ENCODE measurements at regions not wholly inside any gene's neighbourhood (a gene's known extent, or its start where the extent isn't known, plus 50 kb on each side); places are given as distances from the start of the nearest gene placed in this dataset.

GRCh38 chr14:41993687-41994086, 387.0 kb downstream of the LRFN5 start:
- no peak for DNase-seq (ENCODE audit: low spot score)

- no peak for DNase-seq (ENCODE audit: low spot score)
Measured at GRCh38 chr14:41986700-41987099, 380.0 kb downstream of the LRFN5 start.

GRCh38 chr14:41986083-41986645, 379.5 kb downstream of the LRFN5 start:
- DNase-seq (ENCODE audit: low spot score), result no peak

- no peak for DNase-seq (ENCODE audit: low spot score)
Measured at GRCh38 chr14:41973178-41973577, 366.5 kb downstream of the LRFN5 start.

GRCh38 chr14:41972531-41972930, 365.9 kb downstream of the LRFN5 start:
- no peak for DNase-seq (ENCODE audit: low spot score)

- DNase-seq (ENCODE audit: low spot score), result no peak
Measured at GRCh38 chr14:41960281-41960680, 353.6 kb downstream of the LRFN5 start.

- no peak for DNase-seq (ENCODE audit: low spot score)
Measured at GRCh38 chr14:41957459-41957858, 350.8 kb downstream of the LRFN5 start.
